Activated T-cell treated with anti-CD3 and anti-CD28 coated beads, Interleukin-2, amount 50 U/mL, for 48 hours (primary cell): ENCODE measurements at regions not wholly inside any gene's neighbourhood (a gene's known extent, or its start where the extent isn't known, plus 50 kb on each side); places are given as distances from the start of the nearest gene placed in this dataset.
"Not testable (repeated sequence)": the region's sequence is repeated elsewhere in the genome, so short reads cannot be mapped to it uniquely, and the experiment has no call there.

Experiments used
- DNase-seq, 2 experiments: peaks; one replicate each; pipeline ENCODE4 v3.0.0-alpha.2; 2020

DNA sequence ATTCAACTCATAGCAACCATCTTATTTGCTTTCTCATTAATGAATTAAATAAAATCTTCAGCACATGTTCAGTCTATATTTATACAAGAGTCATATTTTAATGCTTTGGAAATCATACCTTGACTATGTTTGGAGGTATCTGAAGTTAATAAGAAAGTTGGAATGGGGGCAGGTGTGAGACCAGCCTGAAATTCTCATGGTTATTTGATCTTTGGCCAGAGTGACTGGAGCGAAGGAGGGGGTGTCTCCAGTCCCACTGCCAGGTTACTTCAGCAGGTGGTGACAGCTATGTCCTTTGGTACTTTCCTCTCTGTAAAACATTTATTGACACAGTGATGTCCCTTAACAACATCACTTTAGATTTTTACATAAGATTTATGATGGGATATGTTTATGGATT, 318.1 kb upstream of the SGCD start:
- DNase-seq = no peak

DNA sequence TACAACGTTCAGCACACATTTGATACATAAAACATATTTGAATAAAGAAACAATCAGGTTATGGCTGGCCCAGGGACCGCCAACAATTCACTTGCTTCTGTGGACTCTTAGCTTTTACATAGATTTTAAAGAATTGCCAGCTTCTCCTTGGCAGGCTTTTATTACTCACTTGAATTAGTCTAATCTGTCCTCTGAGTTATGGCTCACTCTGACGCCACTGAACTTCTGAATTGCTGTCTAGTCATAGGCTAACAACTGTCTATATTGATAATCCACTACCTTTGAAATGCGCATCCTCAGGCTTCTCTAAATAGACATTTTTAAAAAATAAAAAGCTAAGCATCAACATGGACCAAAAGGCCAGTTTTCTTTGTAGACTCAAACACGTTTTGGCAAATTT, 317.4 kb upstream of the SGCD start:
- DNase-seq = no peak

DNA sequence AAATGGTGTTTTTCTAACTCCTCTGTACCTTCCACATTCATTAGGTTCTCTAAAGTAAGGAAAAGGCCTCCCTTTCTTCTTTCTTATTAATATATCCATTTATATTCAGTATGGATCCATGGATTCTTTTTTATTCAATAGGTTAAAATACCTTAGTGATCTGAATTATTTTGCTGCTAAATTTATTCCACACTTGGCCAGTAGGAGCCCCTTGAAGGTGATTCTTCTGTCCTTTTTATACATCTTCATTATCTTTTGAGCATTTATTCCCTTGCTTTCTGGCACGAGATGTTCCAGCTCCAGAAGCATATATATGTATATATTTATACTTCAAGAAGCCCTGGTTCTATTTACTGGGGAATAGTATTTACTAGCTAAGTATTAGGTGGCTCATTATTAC, 311.8 kb upstream of the SGCD start:
- DNase-seq = no peak

DNA sequence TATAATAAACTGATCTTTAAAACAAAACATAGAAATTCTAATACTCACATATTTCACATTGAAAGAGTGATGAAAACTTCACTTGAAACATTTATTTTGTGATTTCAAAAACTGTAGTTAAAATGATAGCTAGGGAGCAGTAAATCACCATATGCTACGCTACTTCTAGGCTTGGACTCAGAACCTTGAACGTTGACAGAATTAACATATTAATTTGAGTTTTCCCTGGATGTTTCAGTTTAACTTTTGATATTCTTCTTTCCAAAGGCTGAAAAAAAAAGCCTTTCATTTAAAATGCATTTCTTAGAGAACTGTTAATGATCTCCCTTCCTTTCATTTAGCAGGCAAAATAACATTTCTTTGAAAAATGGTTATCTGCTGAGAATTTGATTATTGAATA, 307.8 kb upstream of the SGCD start:
- DNase-seq = no peak

DNA sequence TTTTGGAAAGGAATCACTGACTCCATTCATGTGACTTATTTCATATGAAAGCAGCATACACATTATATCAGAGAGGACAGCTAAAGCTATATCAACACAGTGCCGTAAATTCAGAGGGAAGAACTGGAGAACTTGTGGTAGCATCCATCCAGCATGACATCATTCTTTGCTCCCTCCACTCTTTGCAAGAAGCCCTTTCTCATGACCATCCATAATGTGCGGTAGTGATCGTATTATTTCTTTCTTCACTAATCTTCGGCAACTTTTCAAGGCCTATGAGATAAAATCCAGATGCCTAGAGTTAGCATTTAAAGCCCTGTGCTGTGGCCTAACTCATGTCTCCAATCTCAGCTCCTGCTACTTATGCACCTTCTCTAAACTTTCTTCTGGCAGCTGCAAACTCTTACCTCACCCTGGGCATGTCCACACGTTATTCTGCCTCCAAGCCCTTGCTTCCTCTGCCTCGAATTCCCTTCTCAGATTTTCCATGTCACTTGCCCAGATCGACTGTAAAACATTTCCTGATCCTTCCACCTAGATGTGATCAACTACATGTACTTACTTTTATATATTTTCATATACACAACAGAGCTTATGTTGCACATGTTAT, 307.3 kb upstream of the SGCD start:
- no peak for DNase-seq

DNA sequence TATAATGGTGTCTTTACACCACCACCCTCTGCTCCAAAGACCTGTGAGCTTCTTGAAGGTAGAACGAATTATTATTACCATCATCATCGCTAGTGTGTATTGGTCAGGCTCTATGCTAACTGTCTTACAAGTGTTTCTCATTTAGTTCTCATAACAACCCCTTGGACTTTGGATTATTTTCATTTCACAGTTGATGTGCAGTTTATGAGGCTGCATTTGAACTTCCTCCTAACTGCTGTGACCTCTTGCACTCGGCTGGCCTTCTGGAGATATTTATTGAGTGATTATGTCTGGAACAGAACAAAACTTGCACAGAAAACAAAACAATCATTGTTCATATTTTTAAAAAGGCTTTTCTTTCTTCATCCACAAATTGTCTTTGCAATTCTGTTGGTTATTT, 306.3 kb upstream of the SGCD start:
- DNase-seq = no peak

DNA sequence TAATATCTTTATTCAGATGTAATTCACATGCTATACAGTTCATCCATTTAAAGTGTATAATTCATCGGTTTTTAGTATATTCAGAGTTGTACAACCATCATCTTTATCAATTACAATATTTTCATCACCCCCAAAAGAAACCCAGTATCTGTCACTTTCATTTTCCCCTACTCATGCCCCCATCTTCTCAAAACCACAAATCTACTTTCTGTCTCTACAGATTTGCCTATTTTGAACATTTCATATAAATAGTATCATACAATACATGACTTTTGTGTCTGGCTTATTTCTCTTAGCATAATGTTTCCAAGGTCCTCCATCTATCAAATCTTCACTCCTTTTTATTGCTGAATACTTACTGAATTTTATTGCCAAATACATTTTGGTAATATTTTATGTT, 305.1 kb upstream of the SGCD start:
- no peak for DNase-seq

DNA sequence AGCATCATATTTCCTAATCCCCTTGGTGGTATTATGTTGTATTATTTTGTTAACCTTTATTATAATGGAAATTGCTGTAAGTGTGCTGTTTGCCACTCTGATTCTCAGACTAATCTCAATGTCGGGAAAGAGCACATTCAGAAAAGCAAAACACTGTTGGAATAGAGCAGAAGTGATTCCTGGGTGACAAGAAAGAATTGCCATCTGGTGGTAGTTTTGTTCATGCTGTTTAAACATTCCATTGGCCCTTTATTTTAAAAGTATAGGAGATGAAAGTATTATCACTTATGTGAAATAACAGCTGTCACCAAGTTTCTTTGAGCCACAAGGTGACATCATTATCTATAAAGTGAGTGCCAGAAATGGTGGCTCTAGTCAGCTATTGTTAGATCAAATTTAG, 301.3 kb upstream of the SGCD start:
- DNase-seq = no peak

DNA sequence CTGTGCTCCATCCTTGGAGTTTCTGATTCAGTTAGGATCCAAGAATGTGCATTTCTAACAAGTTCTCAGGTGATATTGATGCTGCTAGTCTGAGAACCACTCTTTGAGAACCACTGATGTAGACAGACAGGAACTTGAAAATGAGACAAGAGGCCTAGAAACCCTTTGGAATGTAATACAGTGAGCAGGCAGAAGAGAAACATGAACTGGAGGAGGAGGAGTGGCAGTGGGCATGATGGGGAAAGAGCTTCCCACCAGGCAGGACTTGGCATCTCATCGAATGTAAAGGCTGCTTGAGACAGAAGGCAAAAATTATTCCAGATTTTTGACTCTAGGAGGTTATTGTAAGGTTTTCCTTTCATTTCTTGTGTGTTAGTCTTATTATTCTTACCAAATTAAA, 295.8 kb upstream of the SGCD start:
- no peak for DNase-seq

DNA sequence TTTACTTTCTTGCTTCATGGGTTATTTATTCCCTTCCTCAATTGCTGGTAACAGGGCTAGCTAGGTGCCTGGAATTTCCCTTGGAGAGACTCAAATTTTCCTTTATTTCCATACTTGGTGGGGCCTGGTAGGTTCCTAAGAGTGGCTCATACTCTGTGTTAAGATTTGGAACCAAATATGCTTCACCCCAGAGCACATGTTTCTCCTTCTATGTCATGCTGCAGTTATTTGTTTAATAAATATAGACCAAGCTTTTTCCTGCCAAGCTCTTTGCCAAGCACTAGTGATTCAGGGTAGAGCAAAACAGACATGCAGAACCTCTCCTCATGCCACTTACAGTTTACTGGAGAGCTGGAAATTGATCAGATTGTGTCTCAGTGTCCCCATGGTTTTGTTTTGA, 290.3 kb upstream of the SGCD start:
- no peak for DNase-seq

DNA sequence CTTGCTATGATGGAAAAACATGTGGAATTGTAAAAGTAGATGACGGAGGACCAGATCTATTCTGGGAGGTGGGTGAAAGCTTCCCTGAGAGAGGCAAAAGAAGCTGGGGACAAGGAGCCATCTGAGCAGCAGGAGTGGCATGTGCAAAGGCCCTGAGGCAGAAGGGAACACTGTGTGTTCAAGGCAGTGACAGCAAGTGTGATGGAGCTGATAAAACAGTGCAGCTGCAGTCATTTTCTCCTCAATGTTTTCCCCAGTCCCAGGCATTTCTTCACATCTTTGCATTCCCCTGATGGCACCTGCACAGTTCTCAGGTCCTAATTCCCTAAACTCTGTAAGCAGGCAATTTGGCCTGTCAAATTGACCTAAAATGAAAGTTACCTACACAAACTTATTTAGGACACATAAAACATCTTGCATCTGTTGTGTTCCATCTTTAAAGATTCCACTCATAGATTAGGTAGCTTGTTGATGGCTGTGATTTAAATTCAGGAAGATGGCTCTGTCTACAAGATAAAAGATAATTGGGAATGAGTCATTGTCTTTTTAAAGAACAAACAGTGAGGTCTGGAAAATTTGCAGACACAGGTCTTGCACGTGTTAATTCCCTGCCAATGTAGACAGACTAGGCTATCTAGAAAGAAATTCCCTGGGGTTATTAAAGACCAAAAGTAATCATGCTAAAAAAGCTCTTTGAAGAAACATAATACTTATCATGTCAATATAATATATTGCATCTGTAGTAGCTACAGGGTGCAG, 289.6 kb upstream of the SGCD start:
- no peak for DNase-seq

DNA sequence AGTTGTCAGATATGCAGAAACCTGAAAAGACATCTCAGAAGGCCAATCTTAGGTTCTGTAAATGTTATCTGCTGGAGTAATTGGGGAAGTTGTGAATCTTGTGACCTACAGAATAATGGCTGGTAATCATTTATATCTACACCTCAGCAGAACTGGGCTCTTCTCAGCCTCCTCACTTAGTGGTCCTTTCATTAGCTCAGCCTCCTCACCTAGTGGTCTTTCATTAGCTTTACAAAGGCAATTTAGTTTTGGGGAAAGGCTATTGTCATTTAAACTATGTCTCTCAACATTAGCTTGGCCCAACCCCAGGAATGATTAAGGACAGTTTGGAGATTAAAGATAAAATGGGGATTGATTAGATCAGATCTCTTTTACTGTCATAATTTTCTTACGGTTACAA, 284.2 kb upstream of the SGCD start:
- DNase-seq = no peak

DNA sequence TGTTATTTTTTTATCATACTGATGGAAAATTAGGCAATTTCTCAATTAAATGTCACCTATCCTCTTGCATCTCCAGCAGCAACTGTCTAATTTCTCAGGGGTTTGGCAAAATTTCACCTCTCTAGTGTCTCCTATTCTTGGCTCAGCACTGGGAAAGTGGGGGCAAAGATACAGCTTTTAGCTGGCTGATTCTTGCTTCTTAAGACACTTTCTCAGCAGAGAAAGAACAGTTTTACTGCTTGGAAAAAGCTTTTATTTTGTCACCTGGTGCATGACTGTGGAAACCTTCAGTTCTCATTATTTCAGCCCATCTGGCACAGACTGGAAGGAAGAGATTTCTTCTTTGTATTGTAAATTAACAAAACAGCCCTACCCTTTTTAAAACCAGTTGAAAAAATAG, 283.6 kb upstream of the SGCD start:
- no peak for DNase-seq

DNA sequence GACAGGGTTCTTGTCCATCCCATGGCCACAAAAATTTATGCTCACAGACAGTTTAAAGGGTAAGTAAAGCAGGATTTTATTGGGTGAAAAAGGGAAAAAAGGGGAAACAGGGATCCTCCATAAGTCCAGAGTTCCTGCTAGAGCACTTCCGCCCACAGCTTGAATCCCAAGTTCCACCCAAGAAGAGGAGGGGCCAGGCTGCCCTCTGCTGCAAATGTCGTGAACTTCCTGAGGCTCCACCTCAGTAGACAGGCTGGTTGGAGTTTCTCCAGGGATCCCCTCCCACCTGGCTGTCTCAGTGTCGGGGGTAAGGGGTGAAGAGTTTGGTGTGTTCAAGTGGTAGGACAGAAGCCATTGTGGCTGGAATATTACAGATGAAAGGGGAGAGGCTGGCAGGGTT, 275.0 kb upstream of the SGCD start:
- no peak for DNase-seq

DNA sequence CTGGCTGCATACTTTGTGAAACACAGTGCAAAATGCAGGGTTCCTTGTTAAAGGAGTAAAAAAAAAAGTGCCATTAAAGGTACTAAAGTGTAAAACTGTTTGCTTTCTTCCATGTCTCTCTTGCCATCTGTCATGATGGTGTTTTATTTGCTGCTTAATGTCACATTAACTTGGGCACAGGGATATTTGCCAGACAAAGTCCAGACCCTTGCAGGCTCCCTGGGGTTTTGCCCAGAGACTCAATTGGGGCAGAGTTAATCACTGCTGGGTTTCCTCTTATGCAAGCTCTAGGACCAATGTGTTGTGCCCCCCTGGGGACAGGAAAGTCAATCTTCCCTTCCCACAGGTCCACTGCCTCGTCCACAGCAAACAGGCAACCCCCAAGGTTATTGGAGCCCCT, 274.3 kb upstream of the SGCD start:
- DNase-seq = no peak

DNA sequence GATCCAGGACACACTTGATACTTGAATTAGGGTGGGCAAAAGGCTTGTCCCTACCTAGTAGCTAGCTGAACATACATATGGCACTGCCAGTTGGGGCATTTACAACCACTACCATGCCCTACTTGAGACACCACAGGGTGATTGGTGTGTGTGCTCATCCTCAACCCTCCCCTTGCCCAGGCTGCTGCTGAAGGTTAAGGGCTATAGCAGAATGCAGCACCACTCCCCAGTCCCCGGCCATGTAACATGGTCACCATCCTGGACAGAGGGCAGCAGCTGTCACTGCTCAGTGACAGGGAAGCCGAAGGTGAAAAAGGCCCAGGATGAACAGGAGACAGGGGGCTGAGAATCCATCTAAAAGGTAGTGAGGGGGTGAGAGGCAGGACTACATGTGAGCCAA, 273.9 kb upstream of the SGCD start:
- no peak for DNase-seq

DNA sequence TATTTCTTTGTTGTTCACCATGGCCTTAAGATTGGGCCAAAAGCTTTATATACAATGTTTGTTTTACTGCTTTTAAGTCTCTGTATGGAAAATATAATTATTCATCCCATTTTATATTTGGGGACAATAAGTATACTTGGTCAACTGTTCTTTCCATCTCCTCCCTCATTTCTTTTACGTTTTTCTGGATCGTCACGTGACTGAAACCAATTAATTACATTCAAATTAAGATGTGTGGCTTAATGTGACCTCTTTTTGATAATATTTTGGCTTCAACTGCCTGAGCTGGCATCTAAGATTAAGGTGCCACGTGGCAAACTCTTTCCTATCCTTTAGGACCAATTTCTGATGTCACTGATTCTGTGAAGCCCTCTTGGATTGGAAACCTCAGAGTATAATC, 250.1 kb upstream of the SGCD start:
- no peak for DNase-seq

DNA sequence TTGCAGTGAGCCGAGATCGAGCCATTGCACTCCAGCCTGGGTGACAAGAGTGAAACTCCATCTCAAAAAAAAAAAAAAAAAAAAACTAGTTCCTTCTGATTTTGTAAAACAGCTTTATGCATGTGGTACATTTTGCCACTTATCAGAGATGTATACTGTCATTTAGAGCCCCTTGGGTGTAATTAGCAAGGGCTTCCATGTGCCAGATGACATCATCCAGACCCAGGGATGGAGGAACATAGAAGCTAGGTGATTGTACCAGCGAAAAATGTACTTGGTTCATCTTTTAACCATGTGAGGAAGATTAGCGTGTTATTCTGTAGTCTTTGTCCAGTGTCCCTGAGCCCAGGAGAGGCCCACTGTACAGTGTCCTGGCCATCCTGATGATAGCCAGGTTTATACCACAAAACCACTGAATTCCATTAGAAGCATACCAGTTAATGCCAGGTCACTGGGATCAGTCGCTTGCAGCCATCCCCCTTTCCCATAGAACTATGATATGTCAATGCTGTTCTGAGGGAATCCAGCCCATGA, 239.3 kb upstream of the SGCD start:
- DNase-seq = no peak

DNA sequence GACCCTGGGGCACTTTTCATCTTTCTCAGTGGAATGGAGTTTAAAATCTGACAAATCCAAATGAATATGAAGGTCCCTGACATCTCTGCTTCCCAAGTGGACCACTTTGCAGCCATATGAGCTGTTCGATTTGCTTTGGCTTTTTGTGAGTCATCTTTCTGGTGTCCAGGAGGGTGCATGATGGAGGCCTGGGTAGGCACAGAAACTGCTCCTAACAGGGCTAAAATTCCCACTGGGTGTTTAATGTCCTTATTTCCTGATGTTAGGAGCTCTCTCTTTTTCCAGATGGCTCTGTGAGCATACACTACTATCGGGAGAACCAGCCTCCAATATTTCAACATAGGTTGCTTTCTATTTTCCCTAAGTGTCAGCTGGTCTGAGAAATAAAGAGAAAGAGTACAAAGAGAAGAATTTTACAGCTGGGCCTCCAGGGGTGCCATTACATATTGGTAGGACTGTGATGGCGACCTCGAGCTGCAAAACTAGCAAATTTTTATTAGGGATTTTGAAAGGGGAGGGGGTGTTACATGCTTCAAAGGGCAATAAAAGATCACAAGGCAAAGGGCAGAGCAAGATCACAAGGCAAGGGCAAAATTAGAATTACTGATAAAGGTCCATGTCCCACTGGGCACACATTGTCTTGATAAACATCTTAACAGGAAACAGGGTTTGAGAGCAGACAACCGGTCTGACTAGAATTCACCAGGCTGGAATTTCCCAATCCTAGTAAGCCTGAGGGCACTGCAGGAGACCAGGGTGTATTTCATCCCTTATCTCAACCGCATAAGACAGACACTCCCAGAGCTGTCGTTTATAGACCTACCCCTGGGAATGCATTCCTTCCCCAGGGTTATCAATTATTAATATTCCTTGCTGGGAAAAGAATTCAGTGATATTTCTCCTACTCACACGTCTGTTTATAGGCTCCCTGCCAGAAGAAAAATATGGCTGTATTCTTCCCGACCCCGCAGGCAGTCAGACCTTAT, 236.7 kb upstream of the SGCD start:
- not testable (repeated sequence) for DNase-seq

DNA sequence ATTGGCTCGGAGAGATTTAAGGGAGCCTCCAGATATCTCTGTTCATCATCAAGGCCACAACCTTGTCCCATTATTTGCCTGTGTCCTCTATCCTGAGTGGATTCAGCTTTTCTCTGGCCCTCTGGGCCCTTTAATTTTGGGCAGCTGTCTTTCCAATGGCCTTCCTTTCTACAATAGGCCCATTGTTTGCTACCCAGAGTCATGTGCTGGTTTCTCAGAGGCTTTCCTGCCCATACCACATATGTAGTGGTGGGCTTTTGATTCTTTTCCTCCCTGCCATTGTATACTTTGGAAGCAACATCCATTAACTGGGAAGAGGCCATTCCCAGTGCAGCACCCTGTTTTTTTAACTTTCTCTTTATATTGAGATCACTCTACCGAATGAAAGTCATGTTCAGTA, 233.9 kb upstream of the SGCD start:
- DNase-seq = no peak

DNA sequence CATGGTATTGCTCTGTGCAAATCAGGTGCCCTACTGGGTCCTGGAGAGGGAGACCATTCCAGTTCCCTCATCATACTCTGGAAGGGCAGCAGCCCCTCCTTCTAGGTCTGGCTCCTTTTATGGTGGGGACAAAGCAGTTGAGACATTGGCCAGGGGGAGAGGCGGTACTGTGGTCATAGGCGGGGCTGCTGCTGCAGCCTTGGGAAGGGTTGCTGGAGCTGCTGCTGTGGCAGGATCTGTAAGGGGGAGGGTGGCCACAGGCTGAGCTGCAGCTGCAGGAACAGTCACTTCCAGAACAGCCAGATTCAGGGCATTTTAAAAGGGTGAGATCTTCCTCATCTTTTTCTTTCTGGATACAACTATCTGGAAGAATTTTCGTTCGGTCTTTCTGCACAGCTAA, 233.0 kb upstream of the SGCD start:
- no peak for DNase-seq

DNA sequence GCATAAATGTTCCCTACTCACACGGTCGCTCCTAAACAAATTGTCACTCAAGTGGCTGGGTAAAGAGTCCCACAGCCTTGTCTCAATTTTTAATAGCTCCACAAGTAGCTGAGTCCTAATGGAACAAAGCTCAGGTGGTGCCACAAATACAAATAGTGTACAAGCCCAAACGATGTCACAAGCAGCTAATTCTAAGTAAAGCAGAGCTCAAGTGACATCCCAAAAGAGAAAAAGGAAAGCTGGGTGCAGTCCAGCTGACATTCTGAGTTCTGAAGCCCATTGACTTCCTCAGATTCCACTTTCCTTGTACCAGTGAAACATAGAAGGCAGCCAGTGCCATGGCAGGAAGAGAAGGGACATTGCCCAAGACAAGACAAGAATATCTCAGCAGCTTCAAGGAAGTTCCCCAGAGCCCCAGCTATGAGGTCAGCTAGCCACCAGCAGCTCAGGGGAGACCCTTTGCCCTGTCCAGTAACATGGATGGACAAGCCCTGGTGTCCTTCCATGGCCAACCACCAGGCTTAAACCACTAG, 231.2 kb upstream of the SGCD start:
- DNase-seq = no peak

DNA sequence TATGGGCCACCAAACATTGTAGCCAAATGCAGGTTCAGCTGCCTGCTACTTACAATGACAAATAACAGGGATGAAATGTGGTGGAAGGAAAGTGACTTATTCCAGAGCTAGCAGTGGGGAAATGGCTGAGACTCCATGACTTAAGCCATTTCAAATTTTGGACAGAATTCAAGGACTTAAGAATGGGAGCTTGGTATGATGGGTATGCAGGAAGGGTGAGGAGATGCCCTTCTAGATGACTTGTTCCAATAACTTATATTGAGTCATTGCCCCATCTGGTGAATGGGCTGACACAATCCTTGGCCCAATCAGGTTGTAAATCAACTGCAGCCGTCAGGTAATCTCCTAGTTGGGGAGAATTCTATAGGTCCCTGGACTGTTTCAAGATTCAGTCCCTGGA, 230.7 kb upstream of the SGCD start:
- no peak for DNase-seq
